Mucosa of rectum (tissue), 2 donors: ENCODE measurements at regions not wholly inside any gene's neighbourhood (a gene's known extent, or its start where the extent isn't known, plus 50 kb on each side); places are given as distances from the start of the nearest gene placed in this dataset.
A peak's percentile ranks its signal among the peaks of the same experiment; 100 is the strongest.

Experiments used
- H3K27ac ChIP-seq, 2 donors: one replicate each; pipeline ENCODE4 v1.7.0; 2013; ENCODE audit warnings: inconsistent platforms in 2 of 2, low read depth in 2 of 2, low read length in 2 of 2
- H3K27me3 ChIP-seq, 2 donors: one replicate each; pipeline ENCODE4 v1.7.0; 2013; ENCODE audit warnings: low read length in 2 of 2; ENCODE audit not compliant: control insufficient read depth in 2 of 2, insufficient read depth in 2 of 2
- H3K36me3 ChIP-seq, 2 donors: one replicate each; pipeline ENCODE4 v1.7.0; 2013; ENCODE audit warnings: low read length in 2 of 2; ENCODE audit not compliant: control insufficient read depth in 2 of 2, insufficient read depth in 2 of 2
- H3K4me1 ChIP-seq, 2 donors: one replicate each; pipeline ENCODE4 v1.7.0; 2013; ENCODE audit warnings: low read length in 2 of 2, mild to moderate bottlenecking in 1 of 2; ENCODE audit not compliant: control insufficient read depth in 2 of 2, insufficient read depth in 2 of 2
- H3K4me3 ChIP-seq, 2 donors: one replicate each; pipeline ENCODE4 v1.7.0; 2013; ENCODE audit warnings: low read length in 2 of 2
- H3K9ac ChIP-seq, 2 donors: one replicate each; pipeline ENCODE4 v1.7.0; 2013; ENCODE audit warnings: low read length in 2 of 2, low read depth in 1 of 2, mild to moderate bottlenecking in 1 of 2
- H3K9me3 ChIP-seq, 2 donors: one replicate each; pipeline ENCODE4 v1.7.0; 2013; ENCODE audit warnings: low read length in 2 of 2; ENCODE audit not compliant: control insufficient read depth in 2 of 2
- donor health status: healthy.
- donor health status: Normal muscosa, but diverticular disease.

GRCh38 chr9:134260801-134261200, 65.5 kb upstream of the RXRA start:
- Histone ChIP-seq H3K27me3 (peaks cover 15 to 21% of the 10 kb centered on the region in 2 donors), H3K4me1 (no peaks in the 10 kb centered on the region), H3K9ac (no peak overlapping the region), H3K9me3 (no peaks in the 10 kb centered on the region), H3K4me3 (no peak overlapping the region), H3K27ac (no peak overlapping the region), H3K36me3 (no peaks in the 10 kb centered on the region)

GRCh38 chr9:134262035-134262434, 64.2 kb upstream of the RXRA start:
- H3K9me3 ChIP-seq, result no peaks in the 10 kb centered on the region
- H3K36me3 ChIP-seq, result no peaks in the 10 kb centered on the region
- H3K4me3 ChIP-seq, result no peak overlapping the region
- peaks cover 15 to 21% of the 10 kb centered on the region in 2 donors for H3K27me3 ChIP-seq
- no peaks in the 10 kb centered on the region for H3K4me1 ChIP-seq
- no peak overlapping the region for H3K27ac ChIP-seq
- no peak overlapping the region for H3K9ac ChIP-seq

- H3K36me3 ChIP-seq, result no peaks in the 10 kb centered on the region
- H3K9ac ChIP-seq, result no peak overlapping the region
These were observed 62.7 kb upstream of the RXRA start for GRCh38 chr9:134263596-134263995.

GRCh38 chr9:134264169-134264568, 62.1 kb upstream of the RXRA start:
- Histone ChIP-seq H3K27ac (no peak overlapping the region), H3K4me1 (peaks cover 0 to 11% of the 10 kb centered on the region in 2 donors), H3K9me3 (no peaks in the 10 kb centered on the region), H3K27me3 (peaks cover 15 to 21% of the 10 kb centered on the region in 2 donors), H3K4me3 (no peak overlapping the region), H3K36me3 (no peaks in the 10 kb centered on the region), H3K9ac (no peak overlapping the region)

More at GRCh38 chr9:134263596-134263995, 62.7 kb upstream of the RXRA start:
- Histone ChIP-seq H3K4me3 (no peak overlapping the region), H3K9me3 (no peaks in the 10 kb centered on the region), H3K27me3 (peaks cover 15 to 21% of the 10 kb centered on the region in 2 donors), H3K4me1 (peaks cover 0 to 11% of the 10 kb centered on the region in 2 donors), H3K27ac (no peak overlapping the region)

GRCh38 chr9:134265078-134265477, 61.2 kb upstream of the RXRA start:
- H3K4me3 ChIP-seq, result no peak overlapping the region
- peaks cover 0 to 11% of the 10 kb centered on the region in 2 donors for H3K4me1 ChIP-seq
- no peaks in the 10 kb centered on the region for H3K36me3 ChIP-seq
- no peaks in the 10 kb centered on the region for H3K9me3 ChIP-seq
- H3K9ac ChIP-seq, result no peak overlapping the region
- peaks cover 15 to 21% of the 10 kb centered on the region in 2 donors for H3K27me3 ChIP-seq
- H3K27ac ChIP-seq, result no peak overlapping the region

GRCh38 chr9:134266418-134266817, 59.8 kb upstream of the RXRA start:
- Histone ChIP-seq H3K9ac (no peak overlapping the region), H3K9me3 (no peaks in the 10 kb centered on the region), H3K4me3 (no peak overlapping the region), H3K36me3 (no peaks in the 10 kb centered on the region), H3K27me3 (peaks cover 15 to 21% of the 10 kb centered on the region in 2 donors), H3K4me1 (peaks cover 0 to 11% of the 10 kb centered on the region in 2 donors), H3K27ac (no peak overlapping the region)

GRCh38 chr9:134267305-134267880, 58.9 kb upstream of the RXRA start:
- Histone ChIP-seq H3K27me3 (peaks cover 15 to 24% of the 10 kb centered on the region in 2 donors), H3K9me3 (no peaks in the 10 kb centered on the region), H3K9ac (no peak overlapping the region), H3K4me1 (peaks cover 0 to 11% of the 10 kb centered on the region in 2 donors), H3K4me3 (no peak overlapping the region), H3K36me3 (no peaks in the 10 kb centered on the region), H3K27ac (peak overlapping the region in 1 of 2 donors; percentile 58)

- Histone ChIP-seq H3K9me3 (no peaks in the 10 kb centered on the region), H3K27ac (peak overlapping the region in 1 of 2 donors; percentile 58), H3K27me3 (peaks cover 12 to 22% of the 10 kb centered on the region in 2 donors), H3K9ac (no peak overlapping the region), H3K36me3 (no peaks in the 10 kb centered on the region), H3K4me1 (peaks cover 0 to 11% of the 10 kb centered on the region in 2 donors), H3K4me3 (no peak overlapping the region)
These were observed 58.2 kb upstream of the RXRA start for GRCh38 chr9:134267881-134268724.

- H3K36me3 ChIP-seq, result no peaks in the 10 kb centered on the region
- peaks cover 0 to 11% of the 10 kb centered on the region in 2 donors for H3K4me1 ChIP-seq
- H3K27ac ChIP-seq, result no peak overlapping the region
- peaks cover 12 to 16% of the 10 kb centered on the region in 2 donors for H3K27me3 ChIP-seq
- H3K9me3 ChIP-seq, result no peaks in the 10 kb centered on the region
- H3K9ac ChIP-seq, result no peak overlapping the region
- no peak overlapping the region for H3K4me3 ChIP-seq
These were observed 57.5 kb upstream of the RXRA start for GRCh38 chr9:134268747-134269146.
